ENCODE measurements at regions not wholly inside any gene's neighbourhood (a gene's known extent, or its start where the extent isn't known, plus 50 kb on each side); places are given as distances from the start of the nearest gene placed in this dataset.

DNA sequence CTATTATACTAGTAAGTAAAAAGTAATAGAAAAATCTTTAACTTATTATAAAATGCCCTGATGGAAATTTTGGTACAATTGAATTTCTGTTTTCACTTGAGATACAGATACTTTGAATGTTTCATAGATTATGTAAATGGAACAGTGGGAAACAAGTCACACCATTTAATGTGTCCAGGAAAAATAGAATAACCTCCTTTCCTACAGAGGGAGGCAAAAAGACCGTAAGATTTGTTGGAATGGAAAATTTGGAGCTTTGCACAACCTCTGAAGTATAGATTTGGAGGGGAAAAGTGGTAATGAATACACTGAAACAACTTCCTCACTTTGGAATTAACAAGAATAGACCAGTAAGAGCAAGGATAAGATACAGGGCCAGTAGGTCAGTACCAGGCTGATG, 149.2 kb upstream of the L3MBTL4 start:
- no peak for TF ChIP-seq EZH2 (IDR thresholded peaks at IDR 0.05; ENCODE audit: borderline replicate concordance, insufficient read depth, low read length, poor library complexity, severe bottlenecking)
- TF ChIP-seq, protein P1, sequence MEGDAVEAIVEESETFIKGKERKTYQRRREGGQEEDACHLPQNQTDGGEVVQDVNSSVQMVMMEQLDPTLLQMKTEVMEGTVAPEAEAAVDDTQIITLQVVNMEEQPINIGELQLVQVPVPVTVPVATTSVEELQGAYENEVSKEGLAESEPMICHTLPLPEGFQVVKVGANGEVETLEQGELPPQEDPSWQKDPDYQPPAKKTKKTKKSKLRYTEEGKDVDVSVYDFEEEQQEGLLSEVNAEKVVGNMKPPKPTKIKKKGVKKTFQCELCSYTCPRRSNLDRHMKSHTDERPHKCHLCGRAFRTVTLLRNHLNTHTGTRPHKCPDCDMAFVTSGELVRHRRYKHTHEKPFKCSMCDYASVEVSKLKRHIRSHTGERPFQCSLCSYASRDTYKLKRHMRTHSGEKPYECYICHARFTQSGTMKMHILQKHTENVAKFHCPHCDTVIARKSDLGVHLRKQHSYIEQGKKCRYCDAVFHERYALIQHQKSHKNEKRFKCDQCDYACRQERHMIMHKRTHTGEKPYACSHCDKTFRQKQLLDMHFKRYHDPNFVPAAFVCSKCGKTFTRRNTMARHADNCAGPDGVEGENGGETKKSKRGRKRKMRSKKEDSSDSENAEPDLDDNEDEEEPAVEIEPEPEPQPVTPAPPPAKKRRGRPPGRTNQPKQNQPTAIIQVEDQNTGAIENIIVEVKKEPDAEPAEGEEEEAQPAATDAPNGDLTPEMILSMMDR (IDR thresholded peaks at IDR 0.05; ENCODE audit: poor library complexity, severe bottlenecking), result no peak
- no peak for TF ChIP-seq TAF1 (IDR thresholded peaks at IDR 0.05; ENCODE audit: low read depth)
- TF ChIP-seq, protein P2, sequence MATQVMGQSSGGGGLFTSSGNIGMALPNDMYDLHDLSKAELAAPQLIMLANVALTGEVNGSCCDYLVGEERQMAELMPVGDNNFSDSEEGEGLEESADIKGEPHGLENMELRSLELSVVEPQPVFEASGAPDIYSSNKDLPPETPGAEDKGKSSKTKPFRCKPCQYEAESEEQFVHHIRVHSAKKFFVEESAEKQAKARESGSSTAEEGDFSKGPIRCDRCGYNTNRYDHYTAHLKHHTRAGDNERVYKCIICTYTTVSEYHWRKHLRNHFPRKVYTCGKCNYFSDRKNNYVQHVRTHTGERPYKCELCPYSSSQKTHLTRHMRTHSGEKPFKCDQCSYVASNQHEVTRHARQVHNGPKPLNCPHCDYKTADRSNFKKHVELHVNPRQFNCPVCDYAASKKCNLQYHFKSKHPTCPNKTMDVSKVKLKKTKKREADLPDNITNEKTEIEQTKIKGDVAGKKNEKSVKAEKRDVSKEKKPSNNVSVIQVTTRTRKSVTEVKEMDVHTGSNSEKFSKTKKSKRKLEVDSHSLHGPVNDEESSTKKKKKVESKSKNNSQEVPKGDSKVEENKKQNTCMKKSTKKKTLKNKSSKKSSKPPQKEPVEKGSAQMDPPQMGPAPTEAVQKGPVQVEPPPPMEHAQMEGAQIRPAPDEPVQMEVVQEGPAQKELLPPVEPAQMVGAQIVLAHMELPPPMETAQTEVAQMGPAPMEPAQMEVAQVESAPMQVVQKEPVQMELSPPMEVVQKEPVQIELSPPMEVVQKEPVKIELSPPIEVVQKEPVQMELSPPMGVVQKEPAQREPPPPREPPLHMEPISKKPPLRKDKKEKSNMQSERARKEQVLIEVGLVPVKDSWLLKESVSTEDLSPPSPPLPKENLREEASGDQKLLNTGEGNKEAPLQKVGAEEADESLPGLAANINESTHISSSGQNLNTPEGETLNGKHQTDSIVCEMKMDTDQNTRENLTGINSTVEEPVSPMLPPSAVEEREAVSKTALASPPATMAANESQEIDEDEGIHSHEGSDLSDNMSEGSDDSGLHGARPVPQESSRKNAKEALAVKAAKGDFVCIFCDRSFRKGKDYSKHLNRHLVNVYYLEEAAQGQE (IDR thresholded peaks at IDR 0.05; ENCODE audit: borderline replicate concordance), result no peak
- TF ChIP-seq EP300 (conservative IDR thresholded peaks at IDR 0.05; ENCODE audit: poor library complexity, severe bottlenecking), result no peak
- TF ChIP-seq SMC3 (conservative IDR thresholded peaks at IDR 0.05; ENCODE audit: poor library complexity), result no peak
- TF ChIP-seq POLR2AphosphoS5 (IDR thresholded peaks at IDR 0.05), result no peak
- no peak for TF ChIP-seq RAD21 (conservative IDR thresholded peaks at IDR 0.05)

Data from neural cell (in vitro differentiated cells).